Lung (tissue), 11 donors: ENCODE measurements at regions not wholly inside any gene's neighbourhood (a gene's known extent, or its start where the extent isn't known, plus 50 kb on each side); places are given as distances from the start of the nearest gene placed in this dataset.

ENCODE experiments used
- ATAC-seq: fragments of 200-7000 bp; cut with Tn5 transposase; one replicate; pipeline ENCODE4 v1.9.1; 2020; ENCODE audit warnings: moderate number of reproducible peaks; ENCODE audit not compliant: insufficient read depth, low FRiP score
- DNase-seq, 3 donors: peaks; one replicate each; pipeline ENCODE4 v3.0.0-alpha.2; 2013 to 2017
- H3K27ac ChIP-seq, 2 donors: one replicate each; pipeline ENCODE4 v1.5.1; 2013; ENCODE audit warnings: mild to moderate bottlenecking in 2 of 2, moderate library complexity in 2 of 2, control low read depth in 1 of 2, inconsistent platforms in 1 of 2, low read depth in 1 of 2, low read length in 1 of 2
- H3K27me3 ChIP-seq, 3 donors: one replicate each; pipeline ENCODE4 v1.5.1; 2013; ENCODE audit warnings: low read length in 2 of 3; ENCODE audit not compliant: control insufficient read depth in 3 of 3, insufficient read depth in 3 of 3
- H3K36me3 ChIP-seq, 4 donors: one replicate each; pipeline ENCODE4 v1.5.1; 2013; ENCODE audit warnings: low read length in 4 of 4, mild to moderate bottlenecking in 1 of 4, moderate library complexity in 1 of 4; ENCODE audit not compliant: control insufficient read depth in 4 of 4, insufficient read depth in 4 of 4
- H3K4me1 ChIP-seq, 5 donors: one replicate each; pipeline ENCODE4 v1.5.1; 2013; ENCODE audit warnings: low read length in 5 of 5, mild to moderate bottlenecking in 2 of 5, moderate library complexity in 1 of 5; ENCODE audit not compliant: control insufficient read depth in 5 of 5, insufficient read depth in 5 of 5
- H3K4me3 ChIP-seq: one replicate; pipeline ENCODE4 v1.5.1; 2013; ENCODE audit warnings: mild to moderate bottlenecking, control low read depth, moderate library complexity
- H3K9ac ChIP-seq, 2 donors: one replicate each; pipeline ENCODE4 v1.5.1; 2013; ENCODE audit warnings: low read length in 2 of 2, control low read depth in 1 of 2; ENCODE audit not compliant: insufficient read depth in 1 of 2
- H3K9me3 ChIP-seq, 4 donors: one replicate each; pipeline ENCODE4 v1.5.1; 2013; ENCODE audit warnings: low read length in 3 of 4, mild to moderate bottlenecking in 1 of 4, moderate library complexity in 1 of 4; ENCODE audit not compliant: control insufficient read depth in 4 of 4, insufficient read depth in 3 of 4
- WGBS, 2 donors: extraction: QIAGEN DNeasy Blood & Tissue Kit; methylation state at CpG; one replicate each; pipeline ENCODE4 v1.1.7; 2013; 5-methylcytosine and 5-hydroxymethylcytosine counted together
- TF ChIP-seq, protein P1 (sequence below): IDR thresholded peaks from 2 replicates; pipeline ENCODE4 v1.5.1; 2012; ENCODE audit warnings: mild to moderate bottlenecking; ENCODE audit errors: control extremely low read depth, extremely low read depth
- donor health status: control.
- donor health status: control.
- donor health status: Bipolar disorder and iron deficiency.
- donor health status: healthy.
- donor health status: DM: yes; HTN: yes; CAD: no.

DNA sequence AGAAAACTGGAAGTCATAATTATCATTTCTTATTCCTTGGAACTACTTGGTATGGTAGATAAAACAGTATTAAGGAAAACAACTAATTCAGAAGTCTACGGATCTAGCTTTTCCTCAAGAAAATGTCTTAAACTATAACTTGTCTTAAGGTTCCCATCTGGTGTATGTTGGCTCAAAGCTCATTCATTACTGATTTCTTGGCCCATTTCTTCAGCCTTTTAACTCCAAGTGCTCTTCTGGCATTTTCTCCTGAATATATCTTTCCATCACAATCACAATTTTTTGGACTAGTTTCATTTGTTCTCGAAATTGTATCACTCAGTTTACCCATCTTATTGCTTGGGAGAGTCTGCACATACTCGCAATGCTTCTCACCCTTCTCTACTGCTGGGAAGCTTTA lies 150.1 kb downstream of the C12orf50 start:
- TF ChIP-seq, protein P1, sequence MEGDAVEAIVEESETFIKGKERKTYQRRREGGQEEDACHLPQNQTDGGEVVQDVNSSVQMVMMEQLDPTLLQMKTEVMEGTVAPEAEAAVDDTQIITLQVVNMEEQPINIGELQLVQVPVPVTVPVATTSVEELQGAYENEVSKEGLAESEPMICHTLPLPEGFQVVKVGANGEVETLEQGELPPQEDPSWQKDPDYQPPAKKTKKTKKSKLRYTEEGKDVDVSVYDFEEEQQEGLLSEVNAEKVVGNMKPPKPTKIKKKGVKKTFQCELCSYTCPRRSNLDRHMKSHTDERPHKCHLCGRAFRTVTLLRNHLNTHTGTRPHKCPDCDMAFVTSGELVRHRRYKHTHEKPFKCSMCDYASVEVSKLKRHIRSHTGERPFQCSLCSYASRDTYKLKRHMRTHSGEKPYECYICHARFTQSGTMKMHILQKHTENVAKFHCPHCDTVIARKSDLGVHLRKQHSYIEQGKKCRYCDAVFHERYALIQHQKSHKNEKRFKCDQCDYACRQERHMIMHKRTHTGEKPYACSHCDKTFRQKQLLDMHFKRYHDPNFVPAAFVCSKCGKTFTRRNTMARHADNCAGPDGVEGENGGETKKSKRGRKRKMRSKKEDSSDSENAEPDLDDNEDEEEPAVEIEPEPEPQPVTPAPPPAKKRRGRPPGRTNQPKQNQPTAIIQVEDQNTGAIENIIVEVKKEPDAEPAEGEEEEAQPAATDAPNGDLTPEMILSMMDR, result no peak
- Histone ChIP-seq H3K4me3 (no peak overlapping the region), H3K4me1 (peaks cover 0 to 5% (median 0%) of the 10 kb centered on the region in 5 donors), H3K36me3 (no peaks in the 10 kb centered on the region), H3K9me3 (no peaks in the 10 kb centered on the region), H3K27ac (no peak overlapping the region), H3K9ac (no peak overlapping the region), H3K27me3 (no peaks in the 10 kb centered on the region)
- DNase-seq (peak in 1 of 3 donors; percentile 28), ATAC-seq (no peak)
- WGBS, 2 donors, result 47 to 61% methylated on average over 3 of the region's 3 CpGs

DNA sequence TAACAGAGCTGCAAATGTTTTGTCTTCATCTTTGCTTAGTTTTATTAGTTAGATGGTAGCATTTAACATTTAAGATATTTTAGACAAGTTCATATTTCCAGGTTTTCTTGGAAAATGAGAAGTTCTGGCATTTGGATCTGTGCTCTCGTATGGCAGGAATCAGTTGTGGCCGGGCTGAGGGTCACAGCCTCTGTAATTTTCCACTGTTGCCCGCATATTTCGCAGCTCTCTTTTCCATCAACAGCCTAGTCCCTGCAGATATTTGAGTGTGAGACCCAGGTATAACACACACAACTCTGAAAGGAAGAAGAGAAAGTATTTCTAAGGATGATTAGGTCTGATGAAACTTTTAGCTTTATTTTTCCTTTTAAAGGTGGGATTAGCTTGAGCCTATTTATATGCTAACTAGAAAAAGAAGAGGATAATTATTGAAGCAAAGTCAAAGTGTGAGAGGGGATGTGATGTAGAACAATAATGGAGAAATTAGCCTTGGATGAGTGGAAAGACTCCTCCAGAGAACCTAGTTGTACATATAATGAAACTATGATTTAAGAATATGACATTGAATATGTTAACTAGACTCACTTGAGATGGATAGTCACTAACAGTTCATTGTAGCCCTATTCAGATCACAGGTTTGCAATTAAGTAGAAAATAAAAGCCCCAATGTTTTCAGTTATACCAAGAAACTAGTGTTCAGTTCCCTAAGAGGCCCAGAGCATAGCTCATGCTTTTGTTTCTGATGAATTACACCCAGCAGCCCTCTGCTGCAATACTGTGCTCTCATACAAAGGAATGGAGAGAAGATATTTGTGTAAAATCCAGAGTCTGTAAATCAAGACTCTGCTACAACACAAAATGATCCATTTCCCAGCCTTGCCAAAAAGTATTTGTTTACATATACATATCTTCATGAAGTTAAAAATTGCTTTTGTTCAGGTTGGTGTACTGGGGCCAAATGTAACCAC lies 158.4 kb downstream of the C12orf50 start:
- Histone ChIP-seq H3K4me1 (no peaks in the 10 kb centered on the region), H3K27ac (no peak overlapping the region), H3K36me3 (no peaks in the 10 kb centered on the region), H3K9ac (no peak overlapping the region), H3K27me3 (no peaks in the 10 kb centered on the region), H3K9me3 (no peaks in the 10 kb centered on the region), H3K4me3 (no peak overlapping the region)
- no peak for ATAC-seq
- TF ChIP-seq, protein P1, result no peak
- peak in 2 of 3 donors; percentile 14 to 15 for DNase-seq
- WGBS, 2 donors, result 80 to 85% methylated on average over 4 of the region's 4 CpGs

DNA sequence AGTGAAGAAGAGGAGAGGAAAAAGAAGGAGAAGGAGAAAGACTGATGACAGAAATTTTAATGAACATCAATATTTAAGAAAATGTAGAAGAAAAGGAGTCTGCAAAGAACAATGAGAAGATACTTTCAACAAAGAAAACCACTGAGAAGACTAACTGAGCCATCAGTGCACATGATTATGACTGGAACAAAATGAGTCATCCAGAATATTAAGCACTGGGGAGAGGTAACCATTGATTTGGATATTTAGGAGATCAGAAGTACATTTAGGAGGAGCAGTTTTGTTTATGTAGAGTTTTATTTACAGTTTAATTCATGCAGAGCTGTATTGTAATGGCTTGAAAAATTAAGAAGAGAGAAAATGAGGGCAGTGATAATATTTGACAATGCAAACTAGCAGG lies 159.1 kb downstream of the C12orf50 start:
- Histone ChIP-seq H3K27ac (no peak overlapping the region), H3K9me3 (no peaks in the 10 kb centered on the region), H3K9ac (no peak overlapping the region), H3K36me3 (no peaks in the 10 kb centered on the region), H3K4me1 (no peaks in the 10 kb centered on the region), H3K27me3 (no peaks in the 10 kb centered on the region), H3K4me3 (no peak overlapping the region)
- TF ChIP-seq, protein P1, result no peak
- ATAC-seq (no peak), DNase-seq (no peak)
